B cell (primary cell): ENCODE measurements at regions not wholly inside any gene's neighbourhood (a gene's known extent, or its start where the extent isn't known, plus 50 kb on each side); places are given as distances from the start of the nearest gene placed in this dataset.

Source experiments
- ATAC-seq: fragments of 200-7000 bp; cut with Tn5 transposase; one replicate; pipeline ENCODE4 v1.10.0; 2021; ENCODE audit warnings: low read depth, mild to moderate bottlenecking, moderate number of reproducible peaks, moderate library complexity
- CTCF ChIA-PET: fragments of 350-600 bp; sonication (Branson Sonifier 250); formaldehyde crosslinking; loops from one replicate; lab custom pipeline; 2021; ENCODE audit warnings: antibody characterized with exemption, inconsistent platforms; lab: Charles Lee
- POLR2A ChIA-PET: fragments of 350-600 bp; sonication (Branson Sonifier 250); formaldehyde crosslinking; loops from one replicate; lab custom pipeline; 2021; ENCODE audit warnings: antibody characterized with exemption; lab: Charles Lee
- DNase-seq: peaks from one replicate; pipeline ENCODE4 v3.0.0; 2013
- H2AFZ ChIP-seq: 2 replicates; pipeline ENCODE4 v1.6.1; 2012; ENCODE audit warnings: mild to moderate bottlenecking, low read depth, low read length; ENCODE audit not compliant: insufficient read depth, poor library complexity, severe bottlenecking
- H3K27ac ChIP-seq, 2 donors: 1 replicate in 1 of 2; 2 replicates in 1 of 2; pipeline ENCODE4 v1.5.1; 2012 to 2013; ENCODE audit warnings: low read length in 2 of 2, mild to moderate bottlenecking in 2 of 2, moderate library complexity in 1 of 2
- H3K27me3 ChIP-seq, 4 experiments: fragments of 200-600 bp in 1 of 4; sonication (generic) in 1 of 4; replicated peaks in 1 of 4; 1 replicate in 2 of 4; 2 replicates in 2 of 4; pipeline versions ENCODE4 v1.6.1 to v1.7.0; 2013 to 2016; ENCODE audit warnings: low read length in 3 of 4, mild to moderate bottlenecking in 2 of 4, mixed read lengths in 1 of 4, moderate library complexity in 1 of 4; ENCODE audit not compliant: insufficient read depth in 4 of 4, control insufficient read depth in 3 of 4; ENCODE audit errors: control extremely low read depth in 1 of 4
- H3K36me3 ChIP-seq, 2 experiments: replicated peaks in 1 of 2; 1 replicate in 1 of 2; 2 replicates in 1 of 2; pipeline versions ENCODE4 v1.6.1 to v1.7.1; 2013; ENCODE audit warnings: low read length in 1 of 2; ENCODE audit not compliant: insufficient read depth in 2 of 2, control insufficient read depth in 1 of 2; ENCODE audit errors: control extremely low read depth in 1 of 2, extremely low read depth in 1 of 2
- H3K4me1 ChIP-seq, 2 donors: fragments of 200-600 bp in 1 of 2; sonication (generic) in 1 of 2; 1 replicate in 1 of 2; 2 replicates in 1 of 2; pipeline versions ENCODE4 v1.5.1 to v1.6.1; 2013 to 2017; ENCODE audit warnings: low read length in 2 of 2; ENCODE audit not compliant: control insufficient read depth in 2 of 2, insufficient read depth in 2 of 2
- H3K4me2 ChIP-seq: replicated peaks from 2 replicates; pipeline ENCODE3; 2012; ENCODE audit warnings: mild to moderate bottlenecking, low read depth, low read length; ENCODE audit not compliant: poor library complexity, severe bottlenecking
- H3K4me3 ChIP-seq, 5 experiments: fragments of 200-600 bp in 1 of 5; sonication (generic) in 1 of 5; 1 replicate in 3 of 5; 2 replicates in 2 of 5; pipeline versions ENCODE4 v1.5.1 to v1.7.0; 2011 to 2016; ENCODE audit warnings: low read length in 4 of 5, mild to moderate bottlenecking in 4 of 5, low read depth in 2 of 5, control low read depth in 1 of 5, moderate library complexity in 1 of 5; ENCODE audit not compliant: insufficient read depth in 1 of 5; ENCODE audit errors: control extremely low read depth in 1 of 5, extremely low read depth in 1 of 5
- H3K79me2 ChIP-seq: fragments of 200-600 bp; sonication (generic); one replicate; pipeline ENCODE4 v1.6.0; 2016; ENCODE audit warnings: low read length; ENCODE audit not compliant: control insufficient read depth, insufficient read depth
- H3K9ac ChIP-seq: fragments of 200-600 bp; sonication (generic); 2 replicates; pipeline ENCODE4 v1.6.1; 2017; ENCODE audit warnings: mild to moderate bottlenecking, low read length, moderate library complexity
- H3K9me3 ChIP-seq, 3 donors: one replicate each; pipeline versions ENCODE4 v1.6.1 to v1.7.1; 2013; ENCODE audit warnings: low read length in 2 of 3; ENCODE audit not compliant: control insufficient read depth in 2 of 3, insufficient read depth in 1 of 3; ENCODE audit errors: control extremely low read depth in 1 of 3
- H4K20me1 ChIP-seq: 2 replicates; pipeline ENCODE4 v1.6.0; 2012; ENCODE audit warnings: mild to moderate bottlenecking, low read length; ENCODE audit not compliant: insufficient read depth, control insufficient read depth, poor library complexity, severe bottlenecking
- H3K27ac Mint-ChIP-seq: one replicate; pipeline ENCODE4 v1.8.0; 2021; ENCODE audit warnings: mixed read lengths
- H3K27me3 Mint-ChIP-seq: one replicate; pipeline ENCODE4 v1.8.0; 2021; ENCODE audit warnings: mixed read lengths
- H3K4me1 Mint-ChIP-seq: one replicate; pipeline ENCODE4 v1.8.0; 2021; ENCODE audit warnings: mixed read lengths
- H3K4me3 Mint-ChIP-seq: one replicate; pipeline ENCODE4 v1.8.0; 2021; ENCODE audit warnings: mixed read lengths
- H3K9me3 Mint-ChIP-seq: one replicate; pipeline ENCODE4 v1.8.0; 2022; ENCODE audit warnings: mixed read lengths; ENCODE audit not compliant: insufficient read depth
- EZH2 ChIP-seq: IDR thresholded peaks from 2 replicates; pipeline ENCODE4 v1.6.1; 2012; ENCODE audit warnings: borderline replicate concordance, low read depth, mild to moderate bottlenecking, moderate library complexity, low read length; ENCODE audit not compliant: insufficient read depth, poor library complexity, severe bottlenecking
- WGBS: methylation state at CpG from one replicate; pipeline ENCODE4 v1.1.5; 2013; ENCODE audit warnings: missing lambda C conversion rate; ENCODE audit not compliant: insufficient coverage; 5-methylcytosine and 5-hydroxymethylcytosine counted together
- intact Hi-C: fragments of 100-400 bp; cut with micrococcal nuclease; formaldehyde crosslinking; loops from one replicate; pipeline ENCODE4 v1.10.0; 2022
- TF ChIP-seq, protein P1 (sequence below): fragments of 200-600 bp; IDR thresholded peaks from one replicate; pipeline ENCODE4 v1.8.0; 2022; ENCODE audit warnings: antibody characterized with exemption, mild to moderate bottlenecking

DNA sequence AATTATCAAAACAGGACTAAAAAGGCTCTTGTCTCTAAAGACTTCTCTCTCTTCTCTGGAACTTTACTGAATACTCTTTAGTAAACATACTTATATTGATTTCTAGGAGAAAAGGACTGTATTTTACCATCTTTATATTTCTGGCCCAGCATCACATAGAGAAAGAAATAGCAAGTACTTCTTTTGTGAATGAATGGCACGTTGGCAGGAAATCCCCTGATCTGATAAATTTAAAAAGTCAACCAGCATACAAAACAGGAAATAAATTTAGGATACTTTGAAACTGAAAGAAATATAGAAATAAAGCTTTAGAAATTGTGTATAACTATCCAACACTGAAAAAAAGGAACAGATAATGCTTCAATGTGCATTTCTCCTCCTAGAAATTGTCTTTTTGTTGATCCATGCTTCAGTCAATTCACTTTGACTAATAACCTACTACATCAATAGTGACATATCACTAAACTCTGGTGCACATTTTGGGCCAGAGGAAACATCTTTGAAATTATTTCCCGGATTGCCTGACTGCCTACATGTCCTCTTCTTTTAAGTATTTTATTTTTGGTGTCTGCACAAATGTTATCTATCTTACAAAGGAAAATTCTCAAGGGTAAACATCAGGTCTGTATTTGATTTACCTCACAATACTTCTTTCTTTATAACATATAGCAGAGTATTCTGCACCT, 183.5 kb upstream of the FSTL5 start:
- no peaks in the 10 kb centered on the region for H4K20me1 ChIP-seq
- Mint-ChIP-seq H3K9me3 (no peaks in the 10 kb centered on the region), H3K4me1 (no peaks in the 10 kb centered on the region), H3K27me3 (no peaks in the 10 kb centered on the region), H3K4me3 (no peak overlapping the region), H3K27ac (no peak overlapping the region)
- intact Hi-C loops = no loop called here
- no peaks in the 10 kb centered on the region for H3K27me3 ChIP-seq
- ATAC-seq (no peak), DNase-seq (no peak)
- H3K9me3 ChIP-seq = no peaks in the 10 kb centered on the region
- no peak overlapping the region for H3K4me2 ChIP-seq
- no peak overlapping the region for H2AFZ ChIP-seq
- H3K36me3 ChIP-seq = no peaks in the 10 kb centered on the region
- no peaks in the 10 kb centered on the region for H3K79me2 ChIP-seq
- H3K9ac ChIP-seq = no peak overlapping the region
- H3K27ac ChIP-seq = no peak overlapping the region
- ChIA-PET CTCF (no interaction called here), POLR2A (no interaction called here)
- no peak overlapping the region for H3K4me3 ChIP-seq
- TF ChIP-seq, protein P1, sequence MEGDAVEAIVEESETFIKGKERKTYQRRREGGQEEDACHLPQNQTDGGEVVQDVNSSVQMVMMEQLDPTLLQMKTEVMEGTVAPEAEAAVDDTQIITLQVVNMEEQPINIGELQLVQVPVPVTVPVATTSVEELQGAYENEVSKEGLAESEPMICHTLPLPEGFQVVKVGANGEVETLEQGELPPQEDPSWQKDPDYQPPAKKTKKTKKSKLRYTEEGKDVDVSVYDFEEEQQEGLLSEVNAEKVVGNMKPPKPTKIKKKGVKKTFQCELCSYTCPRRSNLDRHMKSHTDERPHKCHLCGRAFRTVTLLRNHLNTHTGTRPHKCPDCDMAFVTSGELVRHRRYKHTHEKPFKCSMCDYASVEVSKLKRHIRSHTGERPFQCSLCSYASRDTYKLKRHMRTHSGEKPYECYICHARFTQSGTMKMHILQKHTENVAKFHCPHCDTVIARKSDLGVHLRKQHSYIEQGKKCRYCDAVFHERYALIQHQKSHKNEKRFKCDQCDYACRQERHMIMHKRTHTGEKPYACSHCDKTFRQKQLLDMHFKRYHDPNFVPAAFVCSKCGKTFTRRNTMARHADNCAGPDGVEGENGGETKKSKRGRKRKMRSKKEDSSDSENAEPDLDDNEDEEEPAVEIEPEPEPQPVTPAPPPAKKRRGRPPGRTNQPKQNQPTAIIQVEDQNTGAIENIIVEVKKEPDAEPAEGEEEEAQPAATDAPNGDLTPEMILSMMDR = no peak
- TF ChIP-seq EZH2 = no peak
- no CpG with 5 or more reads among the region's 2 CpGs for WGBS
- no peaks in the 10 kb centered on the region for H3K4me1 ChIP-seq

DNA sequence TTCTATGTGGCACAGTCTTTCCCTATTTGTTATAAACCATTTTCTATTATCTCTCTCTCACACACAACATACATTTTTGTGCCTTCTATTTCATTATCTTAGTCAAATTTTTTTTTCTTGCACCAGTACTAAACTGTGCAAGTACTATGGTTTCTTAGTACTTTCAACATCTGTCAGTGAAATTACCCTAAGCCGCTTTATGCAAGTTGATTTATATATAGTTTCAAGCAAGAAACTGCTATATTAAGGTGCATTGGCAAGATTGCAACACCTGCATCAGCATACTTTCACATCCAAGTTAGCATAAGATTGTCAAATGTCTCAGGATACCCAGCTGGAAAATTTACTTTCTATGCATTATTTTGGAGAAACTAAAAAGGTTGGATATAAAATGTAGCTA, 180.2 kb upstream of the FSTL5 start:
- CTCF ChIA-PET = no interaction called here
- WGBS = no CpG with 5 or more reads among the region's 1 CpG
- DNase-seq = no peak

More for the DNA sequence above, 180.2 kb upstream of the FSTL5 start:
- Histone ChIP-seq H3K4me3 (no peak overlapping the region), H3K4me2 (no peak overlapping the region), H3K36me3 (no peaks in the 10 kb centered on the region), H3K4me1 (no peaks in the 10 kb centered on the region), H3K27me3 (no peaks in the 10 kb centered on the region), H3K27ac (no peak overlapping the region), H2AFZ (no peak overlapping the region), H3K9me3 (no peaks in the 10 kb centered on the region), H3K9ac (no peak overlapping the region), H4K20me1 (no peaks in the 10 kb centered on the region), H3K79me2 (no peaks in the 10 kb centered on the region)
- no peaks in the 10 kb centered on the region for H3K4me1 Mint-ChIP-seq
- TF ChIP-seq, protein P1 = no peak
- TF ChIP-seq EZH2 = no peak
- no peaks in the 10 kb centered on the region for H3K9me3 Mint-ChIP-seq
- POLR2A ChIA-PET = no interaction called here
- H3K4me3 Mint-ChIP-seq = no peak overlapping the region
- intact Hi-C loops = no loop called here
- ATAC-seq = no peak
- H3K27ac Mint-ChIP-seq = no peak overlapping the region
- no peaks in the 10 kb centered on the region for H3K27me3 Mint-ChIP-seq
